Activated CD4-positive, alpha-beta memory T cell treated with anti-CD3 and anti-CD28 coated beads for 36 hours (primary cell): ENCODE measurements at regions not wholly inside any gene's neighbourhood (a gene's known extent, or its start where the extent isn't known, plus 50 kb on each side); places are given as distances from the start of the nearest gene placed in this dataset.
"Not testable (repeated sequence)": the region's sequence is repeated elsewhere in the genome, so short reads cannot be mapped to it uniquely, and the experiment has no call there.

Source experiments
- CTCF ChIA-PET: fragments of 350-600 bp; sonication (Branson Sonifier 250); formaldehyde crosslinking; loops from one replicate; lab custom pipeline; 2021; ENCODE audit warnings: antibody characterized with exemption, inconsistent platforms; lab: Charles Lee
- POLR2A ChIA-PET: fragments of 350-600 bp; sonication (Branson Sonifier 250); formaldehyde crosslinking; loops from one replicate; lab custom pipeline; 2021; ENCODE audit warnings: antibody characterized with exemption; lab: Charles Lee
- DNase-seq: peaks from one replicate; pipeline ENCODE4 v3.0.0-alpha.2; 2020
- H3K27ac Mint-ChIP-seq: one replicate; pipeline ENCODE4 v1.8.0; 2021; ENCODE audit warnings: mixed read lengths
- H3K27me3 Mint-ChIP-seq: one replicate; pipeline ENCODE4 v1.8.0; 2021; ENCODE audit warnings: mixed read lengths
- H3K36me3 Mint-ChIP-seq: one replicate; pipeline ENCODE4 v1.8.0; 2021; ENCODE audit warnings: mixed read lengths
- H3K4me1 Mint-ChIP-seq: one replicate; pipeline ENCODE4 v1.8.0; 2021; ENCODE audit warnings: low read depth, mixed read lengths
- H3K4me3 Mint-ChIP-seq: one replicate; pipeline ENCODE4 v1.8.0; 2021; ENCODE audit warnings: mild to moderate bottlenecking, mixed read lengths
- H3K9me3 Mint-ChIP-seq: one replicate; pipeline ENCODE4 v1.8.0; 2021; ENCODE audit warnings: mixed read lengths
- intact Hi-C: fragments of 100-400 bp; cut with micrococcal nuclease; formaldehyde crosslinking; loops from one replicate; pipeline ENCODE4 v1.15.1; 2023

DNA sequence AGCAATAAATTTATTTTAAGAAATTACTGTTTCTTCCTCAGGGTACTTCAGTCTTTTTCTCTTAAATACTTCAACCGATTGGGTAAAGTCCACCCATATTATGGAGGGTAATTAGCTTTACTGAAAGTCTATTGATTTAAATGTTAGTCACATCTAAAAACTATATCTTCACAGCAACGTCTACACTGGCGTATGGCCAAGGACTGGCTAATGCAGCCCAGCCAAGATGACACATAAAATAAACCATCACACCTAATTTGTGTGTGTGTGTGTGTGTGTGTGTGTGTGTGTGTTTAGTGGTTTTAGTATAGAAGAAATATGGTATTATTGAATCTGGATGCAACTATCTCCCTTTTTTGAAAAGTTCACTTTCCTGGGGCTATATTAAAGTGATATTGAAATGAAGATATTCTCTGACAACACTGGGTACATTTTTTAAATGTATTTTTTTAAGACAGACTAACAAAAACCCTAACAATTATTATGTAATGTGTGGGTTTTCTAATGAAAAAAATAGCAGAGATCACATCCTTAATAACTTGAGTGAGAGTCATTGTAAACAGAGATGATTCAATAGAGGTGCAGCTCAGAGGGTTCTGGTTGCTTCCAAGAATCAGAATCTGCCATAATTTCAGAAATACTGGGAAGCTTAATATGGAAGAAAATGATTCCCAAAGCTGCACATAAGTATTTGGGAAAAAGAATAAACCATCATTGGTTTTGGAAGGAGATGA is 584.2 kb upstream of the MBL2 start:
- POLR2A ChIA-PET = no interaction called here
- no peak overlapping the region for H3K27ac Mint-ChIP-seq
- H3K9me3 Mint-ChIP-seq = peaks cover 28% of the 10 kb centered on the region

GRCh38 chr10:53342531-53342930 is 569.9 kb upstream of the MBL2 start:
- H3K27ac Mint-ChIP-seq, H3K36me3 Mint-ChIP-seq, POLR2A ChIA-PET, CTCF ChIA-PET, H3K27me3 Mint-ChIP-seq, H3K4me3 Mint-ChIP-seq, H3K4me1 Mint-ChIP-seq, DNase-seq, intact Hi-C loops: not testable (repeated sequence)
- H3K9me3 Mint-ChIP-seq = peaks cover 33% of the 10 kb centered on the region

More for the DNA sequence above, 584.2 kb upstream of the MBL2 start:
- CTCF ChIA-PET = no interaction called here
- Mint-ChIP-seq H3K4me1 (no peaks in the 10 kb centered on the region), H3K36me3 (no peaks in the 10 kb centered on the region), H3K27me3 (no peaks in the 10 kb centered on the region), H3K4me3 (no peak overlapping the region)
- no peak for DNase-seq
- intact Hi-C loops = no loop called here

GRCh38 chr10:53338199-53338598 is 565.6 kb upstream of the MBL2 start:
- H3K4me3 Mint-ChIP-seq, CTCF ChIA-PET, H3K27me3 Mint-ChIP-seq, DNase-seq, H3K27ac Mint-ChIP-seq, H3K36me3 Mint-ChIP-seq, intact Hi-C loops, POLR2A ChIA-PET, H3K4me1 Mint-ChIP-seq: not testable (repeated sequence)
- peaks cover 52% of the 10 kb centered on the region for H3K9me3 Mint-ChIP-seq

DNA sequence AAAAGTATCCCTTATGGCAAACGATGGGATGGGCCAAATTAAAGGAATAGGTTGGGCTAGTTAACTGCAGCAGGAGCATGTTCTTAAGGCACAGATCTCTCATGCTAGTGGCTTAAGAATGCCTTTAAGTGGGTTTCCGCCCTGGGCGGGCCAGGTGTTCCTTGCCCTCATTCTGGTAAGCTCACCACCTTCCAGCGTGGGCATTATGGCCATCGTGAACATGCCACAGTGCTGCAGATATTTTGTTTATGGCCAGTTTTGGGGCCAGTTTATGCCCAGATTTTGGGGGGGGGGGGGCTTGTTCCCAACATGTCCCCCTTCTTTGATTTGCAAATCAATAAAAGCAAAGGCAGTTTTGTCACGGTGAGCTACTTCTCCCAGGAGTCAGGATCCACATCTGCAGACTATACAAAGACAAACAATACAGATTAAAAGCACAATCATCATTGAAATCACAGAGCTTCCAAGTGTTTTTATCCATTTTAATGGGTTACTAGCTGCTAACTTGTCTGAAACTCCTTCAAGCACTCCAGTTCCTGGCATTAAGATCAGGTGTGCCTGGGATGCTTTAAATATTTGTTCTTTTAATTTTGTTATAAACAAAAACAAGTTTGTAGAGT is 563.3 kb upstream of the MBL2 start:
- H3K27me3 Mint-ChIP-seq, H3K27ac Mint-ChIP-seq, intact Hi-C loops, H3K4me3 Mint-ChIP-seq, H3K4me1 Mint-ChIP-seq, CTCF ChIA-PET, DNase-seq, H3K36me3 Mint-ChIP-seq, POLR2A ChIA-PET: not testable (repeated sequence)
- H3K9me3 Mint-ChIP-seq = peaks cover 52% of the 10 kb centered on the region

- no peak for DNase-seq
- ChIA-PET POLR2A (no interaction called here), CTCF (no interaction called here)
- Mint-ChIP-seq H3K27ac (no peak overlapping the region), H3K4me3 (no peak overlapping the region), H3K9me3 (peaks cover 26% of the 10 kb centered on the region), H3K27me3 (no peaks in the 10 kb centered on the region), H3K36me3 (no peaks in the 10 kb centered on the region), H3K4me1 (no peaks in the 10 kb centered on the region)
- intact Hi-C loops = no loop called here
Measured at GRCh38 chr10:53331460-53331859, 558.9 kb upstream of the MBL2 start.

GRCh38 chr10:53326401-53327305 is 554.1 kb upstream of the MBL2 start:
- H3K27me3 Mint-ChIP-seq, H3K4me1 Mint-ChIP-seq, H3K27ac Mint-ChIP-seq, H3K4me3 Mint-ChIP-seq, H3K9me3 Mint-ChIP-seq, DNase-seq, CTCF ChIA-PET, intact Hi-C loops, H3K36me3 Mint-ChIP-seq, POLR2A ChIA-PET: not testable (repeated sequence)

DNA sequence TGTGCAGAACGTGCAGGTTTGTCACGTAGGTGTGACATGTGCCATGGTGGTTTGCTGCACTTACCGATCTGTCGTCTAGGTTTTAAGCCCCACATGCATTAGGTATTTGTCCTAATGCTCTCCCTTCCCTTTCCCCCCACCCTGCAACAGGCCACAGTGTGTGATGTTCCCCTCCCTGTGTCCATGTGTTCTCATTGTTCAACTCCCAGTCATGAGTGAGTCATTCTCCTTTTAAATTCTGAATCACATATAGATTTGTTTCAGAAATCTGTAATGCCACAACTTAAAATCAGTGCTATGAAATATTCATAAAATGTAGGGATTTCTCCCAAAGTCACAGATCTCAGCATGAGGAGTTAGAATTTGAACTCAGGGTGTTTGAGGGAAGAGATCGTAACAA is 552.5 kb upstream of the MBL2 start:
- H3K4me3 Mint-ChIP-seq = no peak overlapping the region
- H3K27ac Mint-ChIP-seq = no peak overlapping the region
- H3K9me3 Mint-ChIP-seq = peaks cover 8% of the 10 kb centered on the region
- H3K27me3 Mint-ChIP-seq = no peaks in the 10 kb centered on the region
- H3K36me3 Mint-ChIP-seq = no peaks in the 10 kb centered on the region
- ChIA-PET POLR2A (no interaction called here), CTCF (no interaction called here)
- no peaks in the 10 kb centered on the region for H3K4me1 Mint-ChIP-seq
- intact Hi-C loops = no loop called here
- DNase-seq = no peak

- intact Hi-C loops = no loop called here
- Mint-ChIP-seq H3K27me3 (no peaks in the 10 kb centered on the region), H3K36me3 (no peaks in the 10 kb centered on the region), H3K4me3 (no peak overlapping the region), H3K9me3 (peaks cover 14% of the 10 kb centered on the region), H3K27ac (no peak overlapping the region), H3K4me1 (no peaks in the 10 kb centered on the region)
- no peak for DNase-seq
- POLR2A ChIA-PET = no interaction called here
- CTCF ChIA-PET = interaction anchor here (0.7 kb wide), 1 partner anchor 89 kb away, joined by 3 read pairs; no protein-coding TSS in a partner anchor
Measured at GRCh38 chr10:53315709-53316108, 543.1 kb upstream of the MBL2 start.

DNA sequence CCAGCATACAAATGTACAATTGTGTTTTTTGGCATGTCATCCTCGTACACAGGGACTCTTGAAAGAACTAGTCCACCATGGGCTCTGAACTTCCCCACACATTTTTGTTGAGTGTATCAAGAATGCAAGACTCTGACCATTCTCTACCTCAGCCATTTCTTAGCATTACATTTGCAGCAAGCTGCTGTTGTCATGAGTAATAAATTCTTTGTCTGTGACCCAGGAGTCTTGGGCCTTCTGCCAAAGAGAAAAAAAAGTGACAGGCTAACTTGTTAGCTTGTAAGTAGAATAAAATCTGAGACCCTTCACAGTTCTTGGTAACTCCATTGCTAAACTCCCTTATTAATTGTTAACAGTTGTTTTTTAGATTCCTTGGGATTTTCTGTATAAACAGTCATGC is 542.3 kb upstream of the MBL2 start:
- no peak overlapping the region for H3K4me3 Mint-ChIP-seq
- no peak overlapping the region for H3K27ac Mint-ChIP-seq
- H3K27me3 Mint-ChIP-seq = no peaks in the 10 kb centered on the region
- peaks cover 14% of the 10 kb centered on the region for H3K9me3 Mint-ChIP-seq
- no peaks in the 10 kb centered on the region for H3K36me3 Mint-ChIP-seq
- POLR2A ChIA-PET = no interaction called here
- CTCF ChIA-PET = no interaction called here
- intact Hi-C loops = no loop called here
- no peaks in the 10 kb centered on the region for H3K4me1 Mint-ChIP-seq
- DNase-seq = no peak

- H3K4me1 Mint-ChIP-seq = no peaks in the 10 kb centered on the region
- DNase-seq = no peak
- no peaks in the 10 kb centered on the region for H3K27me3 Mint-ChIP-seq
- H3K27ac Mint-ChIP-seq = no peak overlapping the region
- H3K36me3 Mint-ChIP-seq = no peaks in the 10 kb centered on the region
- intact Hi-C loops = no loop called here
- CTCF ChIA-PET = no interaction called here
- no peak overlapping the region for H3K4me3 Mint-ChIP-seq
- peaks cover 20% of the 10 kb centered on the region for H3K9me3 Mint-ChIP-seq
- POLR2A ChIA-PET = no interaction called here
Measured at GRCh38 chr10:53298443-53298842, 525.9 kb upstream of the MBL2 start.

GRCh38 chr10:53284615-53285182 is 512.1 kb upstream of the MBL2 start:
- Mint-ChIP-seq H3K36me3 (no peaks in the 10 kb centered on the region), H3K27ac (no peak overlapping the region), H3K4me3 (no peak overlapping the region), H3K4me1 (no peaks in the 10 kb centered on the region), H3K27me3 (no peaks in the 10 kb centered on the region), H3K9me3 (peaks cover 4% of the 10 kb centered on the region)
- DNase-seq = no peak
- POLR2A ChIA-PET = no interaction called here
- intact Hi-C loops = no loop called here
- CTCF ChIA-PET = interaction anchor here (0.6 kb wide), 1 partner anchor 793 kb away, joined by 3 read pairs; no protein-coding TSS in a partner anchor

- peaks cover 45% of the 10 kb centered on the region for H3K9me3 Mint-ChIP-seq
- POLR2A ChIA-PET = no interaction called here
- no peaks in the 10 kb centered on the region for H3K36me3 Mint-ChIP-seq
- DNase-seq = no peak
- CTCF ChIA-PET = no interaction called here
- no peaks in the 10 kb centered on the region for H3K27me3 Mint-ChIP-seq
- H3K27ac Mint-ChIP-seq = no peak overlapping the region
- intact Hi-C loops = no loop called here
- no peak overlapping the region for H3K4me3 Mint-ChIP-seq
- H3K4me1 Mint-ChIP-seq = no peaks in the 10 kb centered on the region
Measured at GRCh38 chr10:53276797-53277196, 504.2 kb upstream of the MBL2 start.
